DMS53 (cell line): ENCODE measurements at regions not wholly inside any gene's neighbourhood (a gene's known extent, or its start where the extent isn't known, plus 50 kb on each side); places are given as distances from the start of the nearest gene placed in this dataset.

Source experiments
- DNase-seq: peaks from one replicate; lab custom pipeline; 2025; lab: John Stamatoyannopoulos, UW

- no peak for DNase-seq
These were observed 132.9 kb upstream of the GRB10 start for GRCh38 chr7:50915621-50916020.

GRCh38 chr7:50914460-50914859 lies 131.8 kb upstream of the GRB10 start:
- no peak for DNase-seq

GRCh38 chr7:50908628-50909290 lies 126.1 kb upstream of the GRB10 start:
- DNase-seq: no peak

- peak; percentile 63 for DNase-seq
These were observed 116.1 kb upstream of the GRB10 start for GRCh38 chr7:50898604-50899477.

GRCh38 chr7:50887061-50887460 lies 104.4 kb upstream of the GRB10 start:
- DNase-seq: peak; percentile 85

- no peak for DNase-seq
These were observed 89.7 kb upstream of the GRB10 start for GRCh38 chr7:50872437-50872836.

- no peak for DNase-seq
These were observed 86.5 kb upstream of the GRB10 start for GRCh38 chr7:50869108-50869725.

GRCh38 chr7:50868426-50869100 lies 85.9 kb upstream of the GRB10 start:
- DNase-seq: no peak

GRCh38 chr7:50867034-50867356 lies 84.3 kb upstream of the GRB10 start:
- DNase-seq: no peak

- no peak for DNase-seq
These were observed 83.8 kb upstream of the GRB10 start for GRCh38 chr7:50866343-50867033.

GRCh38 chr7:50865450-50865849 lies 82.8 kb upstream of the GRB10 start:
- DNase-seq: no peak

GRCh38 chr7:50864694-50865093 lies 82.0 kb upstream of the GRB10 start:
- DNase-seq: no peak

GRCh38 chr7:50863053-50863452 lies 80.4 kb upstream of the GRB10 start:
- DNase-seq: no peak

GRCh38 chr7:50862302-50862701 lies 79.6 kb upstream of the GRB10 start:
- no peak for DNase-seq

- DNase-seq: no peak
These were observed 77.9 kb upstream of the GRB10 start for GRCh38 chr7:50860598-50860997.

- no peak for DNase-seq
These were observed 77.5 kb upstream of the GRB10 start for GRCh38 chr7:50860174-50860573.

GRCh38 chr7:50858528-50859245 lies 76.0 kb upstream of the GRB10 start:
- no peak for DNase-seq

GRCh38 chr7:50857804-50858489 lies 75.3 kb upstream of the GRB10 start:
- peak; percentile 43 for DNase-seq

- DNase-seq: no peak
These were observed 74.1 kb upstream of the GRB10 start for GRCh38 chr7:50856806-50857205.

- DNase-seq: no peak
These were observed 73.5 kb upstream of the GRB10 start for GRCh38 chr7:50856231-50856630.

GRCh38 chr7:50855526-50855925 lies 72.8 kb upstream of the GRB10 start:
- no peak for DNase-seq
